GM21576 (cell line): ENCODE measurements at regions not wholly inside any gene's neighbourhood (a gene's known extent, or its start where the extent isn't known, plus 50 kb on each side); places are given as distances from the start of the nearest gene placed in this dataset.
"Not testable (repeated sequence)": the region's sequence is repeated elsewhere in the genome, so short reads cannot be mapped to it uniquely, and the experiment has no call there.

ENCODE experiments used
- ATAC-seq: cut with Tn5 transposase; IDR thresholded peaks from one replicate; pipeline ENCODE4 v1.9.1; 2021; ENCODE audit warnings: mild to moderate bottlenecking, moderate library complexity; ENCODE audit not compliant: unreplicated experiment

- ATAC-seq: no peak
These were observed 359.6 kb downstream of the HS3ST1 start for GRCh38 chr4:11069083-11069482.

DNA sequence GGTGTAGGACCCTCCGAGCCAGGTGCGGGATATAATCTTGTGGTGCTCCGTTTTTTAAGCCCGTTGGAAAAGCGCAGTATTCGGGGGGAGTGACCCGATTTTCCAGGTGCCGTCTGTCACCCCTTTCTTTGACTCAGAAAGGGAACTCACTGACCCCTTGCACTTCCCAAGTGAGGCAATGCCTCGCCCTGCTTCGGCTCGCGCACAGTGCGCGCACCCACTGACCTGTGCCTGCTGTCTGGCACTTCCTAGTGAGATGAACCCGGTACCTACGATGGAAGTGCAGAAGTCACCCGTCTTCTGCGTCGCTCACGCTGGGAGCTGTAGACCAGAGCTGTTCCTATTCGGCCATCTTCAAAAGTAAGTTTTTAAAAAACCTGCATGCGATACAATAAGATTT lies 362.1 kb downstream of the HS3ST1 start:
- not testable (repeated sequence) for ATAC-seq

DNA sequence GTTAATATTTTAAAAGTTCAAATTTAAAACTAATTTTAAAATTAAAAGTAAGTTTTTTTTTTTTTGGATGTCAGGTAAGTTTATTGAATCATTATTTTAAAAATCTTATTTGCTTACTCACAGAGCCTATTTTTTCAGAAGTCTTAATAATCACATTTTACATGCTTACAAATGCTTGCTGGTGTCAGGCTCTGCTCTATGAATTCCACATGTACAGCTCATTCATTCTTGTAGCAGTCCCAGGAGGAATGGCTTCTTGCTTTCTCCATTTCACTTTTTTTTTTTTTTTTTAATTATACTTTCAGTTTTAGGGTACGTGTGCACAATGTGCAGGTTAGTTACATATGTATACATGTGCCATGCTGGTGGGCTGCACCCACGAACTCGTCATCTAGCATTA lies 368.1 kb downstream of the HS3ST1 start:
- ATAC-seq: not testable (repeated sequence)

GRCh38 chr4:11054937-11055336 lies 370.4 kb upstream of the CLNK start:
- not testable (repeated sequence) for ATAC-seq

GRCh38 chr4:11053601-11054220 lies 369.1 kb upstream of the CLNK start:
- ATAC-seq: no peak

DNA sequence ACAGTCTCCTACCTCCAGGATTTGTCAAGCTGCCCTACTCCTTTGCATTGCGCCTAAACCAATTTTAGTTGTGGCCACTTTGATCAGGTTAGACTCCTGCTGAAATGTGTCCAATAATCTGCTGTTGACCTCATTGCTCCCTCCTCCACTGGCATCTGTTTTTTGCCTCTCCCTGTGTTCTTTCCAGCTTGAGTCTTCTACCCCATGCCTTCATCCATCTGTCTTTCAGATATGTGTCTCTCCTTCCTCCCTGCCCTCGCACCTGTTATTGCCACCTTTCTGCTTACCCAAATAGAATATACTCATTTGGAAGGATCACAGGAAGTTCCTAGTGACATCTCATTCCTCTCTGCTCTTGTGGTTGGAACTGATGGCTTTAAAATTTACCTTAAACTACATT lies 366.6 kb upstream of the CLNK start:
- no peak for ATAC-seq

- ATAC-seq: no peak
These were observed 366.2 kb upstream of the CLNK start for GRCh38 chr4:11050766-11051165.

- no peak for ATAC-seq
These were observed 364.4 kb upstream of the CLNK start for GRCh38 chr4:11049001-11049400.

DNA sequence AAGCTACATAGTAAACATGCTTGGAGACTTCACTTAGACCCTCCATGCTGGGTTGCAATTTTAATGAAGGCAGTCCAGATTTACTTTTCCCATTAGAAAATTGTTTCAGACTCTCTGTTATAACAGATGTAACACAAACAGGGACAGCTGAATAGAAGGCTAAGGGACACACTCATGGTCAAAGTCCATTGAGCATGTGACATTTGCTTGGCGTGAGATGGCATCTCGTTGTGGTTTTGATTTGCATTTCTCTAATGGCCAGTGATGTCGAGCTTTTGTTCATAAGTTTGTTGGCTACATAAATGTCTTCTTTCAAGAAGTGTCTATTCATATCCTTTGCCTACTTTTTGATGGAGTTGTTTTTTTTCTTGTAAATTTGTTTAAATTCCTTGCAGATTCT lies 358.2 kb upstream of the CLNK start:
- no peak for ATAC-seq

DNA sequence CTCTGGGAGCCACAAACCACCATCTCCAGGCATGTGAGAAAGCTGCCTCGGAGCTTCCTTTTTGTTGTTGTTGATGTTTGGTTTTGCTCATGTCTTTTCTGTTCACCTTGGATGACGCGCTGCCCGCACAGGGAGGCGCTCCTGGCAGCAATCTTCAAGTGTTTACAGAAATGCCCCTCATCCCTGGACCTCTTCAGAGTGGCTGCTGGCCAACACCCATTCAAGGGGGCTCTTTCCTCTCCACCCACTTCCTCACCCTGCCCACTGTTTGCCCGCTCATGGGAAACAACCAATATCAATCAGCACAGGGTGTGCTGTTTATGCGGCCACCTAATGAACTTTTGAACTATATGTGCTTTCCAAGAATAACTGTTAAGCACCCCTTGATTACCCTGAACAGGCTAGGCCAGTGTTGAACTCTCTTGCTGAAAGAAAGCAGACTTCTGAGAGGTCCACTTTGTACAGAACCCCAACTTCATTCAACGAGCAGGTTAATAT lies 355.1 kb upstream of the CLNK start:
- ATAC-seq: no peak

- ATAC-seq: no peak
These were observed 354.4 kb upstream of the CLNK start for GRCh38 chr4:11038926-11039325.

DNA sequence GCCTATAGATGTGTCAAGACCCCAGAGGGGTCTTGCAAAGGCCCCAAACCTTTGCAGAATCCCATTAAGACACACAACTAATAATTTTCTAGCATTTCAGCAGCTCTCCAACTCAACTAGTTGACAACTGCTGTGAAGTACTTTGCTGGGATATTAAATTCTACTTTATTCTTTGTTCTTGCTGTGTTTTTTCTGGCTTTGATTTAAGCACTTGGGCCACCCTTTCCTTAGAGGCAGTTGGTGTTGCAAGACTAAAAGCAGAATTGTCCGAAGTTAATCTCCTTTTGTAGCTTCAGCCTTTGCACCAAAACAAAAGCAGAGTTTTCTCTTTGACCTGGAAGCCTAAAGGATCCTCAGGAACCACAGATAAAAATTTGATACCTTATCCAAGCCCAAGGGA lies 353.1 kb upstream of the CLNK start:
- ATAC-seq: no peak

DNA sequence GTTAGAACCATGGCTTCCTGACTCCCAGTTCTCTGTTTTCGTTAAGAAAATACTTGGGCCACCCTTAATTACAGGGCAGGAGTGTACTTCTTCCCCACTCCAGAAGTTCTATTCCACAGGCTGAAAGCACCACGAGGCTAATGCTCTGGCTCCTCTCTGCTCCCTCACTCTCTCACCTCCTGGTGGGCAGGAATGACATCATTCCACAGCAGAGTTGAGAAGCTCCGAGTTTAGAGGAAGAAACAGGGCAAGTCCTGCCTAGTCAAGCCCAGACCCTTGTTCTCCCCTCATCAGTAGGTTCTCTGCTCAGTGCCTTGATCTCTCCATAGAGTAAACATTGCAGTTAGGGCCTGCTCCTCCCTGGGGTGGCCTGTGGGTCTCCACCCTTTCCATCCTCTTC lies 343.8 kb upstream of the CLNK start:
- ATAC-seq: no peak

DNA sequence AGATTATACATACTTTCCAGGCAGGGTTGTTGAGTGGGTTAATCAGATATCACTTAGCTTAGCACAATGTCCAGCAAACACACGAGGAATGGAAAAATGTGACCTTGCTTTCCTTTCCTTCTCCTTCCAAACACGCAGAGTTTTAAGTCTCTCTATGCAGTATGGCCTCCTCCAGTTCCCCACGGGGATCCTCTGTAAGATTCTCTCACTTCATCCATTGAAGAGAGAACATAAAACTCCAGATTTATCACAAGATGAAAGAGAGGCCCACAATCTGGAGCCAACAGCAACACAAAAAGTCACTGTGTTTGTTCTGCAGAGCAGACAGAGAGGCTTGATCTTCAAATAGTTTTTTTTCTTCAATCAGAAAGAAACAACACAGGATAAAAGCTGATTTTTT lies 336.8 kb upstream of the CLNK start:
- no peak for ATAC-seq

DNA sequence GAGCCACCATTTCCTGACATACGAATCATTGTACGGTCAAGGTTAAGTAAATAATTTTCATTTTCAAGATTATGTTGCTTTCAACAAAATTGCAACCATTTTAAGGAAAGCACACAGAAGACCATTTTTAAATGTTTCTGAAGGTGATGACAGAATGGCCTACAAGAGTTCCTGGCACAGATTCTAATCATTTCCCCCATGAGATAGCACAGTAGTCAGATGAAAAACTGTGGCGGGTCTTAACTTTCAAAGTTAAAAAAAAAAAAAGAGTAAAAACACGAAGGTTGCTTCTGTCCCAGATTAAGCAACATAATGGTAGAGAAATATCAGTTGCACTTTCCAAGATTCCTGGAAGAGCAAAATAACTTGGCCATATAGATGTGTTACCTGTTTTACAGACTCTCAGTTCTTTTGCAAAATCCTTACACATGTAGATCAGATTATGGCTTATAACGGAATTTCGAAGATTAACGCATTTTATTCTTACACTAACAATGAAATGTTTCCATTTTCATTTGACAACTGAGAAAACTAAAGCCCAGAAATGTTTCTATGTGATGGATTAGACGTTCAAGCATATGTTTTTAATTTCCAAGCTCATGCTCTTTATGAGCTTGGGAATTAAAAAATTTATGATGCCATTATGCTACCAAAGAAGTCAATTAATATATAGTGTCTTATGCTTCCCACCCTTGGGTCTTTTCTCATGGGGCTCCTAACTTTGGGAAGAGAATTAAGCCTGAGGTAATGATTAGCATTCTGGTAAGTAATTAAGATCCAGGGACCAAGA lies 335.1 kb upstream of the CLNK start:
- ATAC-seq: no peak

DNA sequence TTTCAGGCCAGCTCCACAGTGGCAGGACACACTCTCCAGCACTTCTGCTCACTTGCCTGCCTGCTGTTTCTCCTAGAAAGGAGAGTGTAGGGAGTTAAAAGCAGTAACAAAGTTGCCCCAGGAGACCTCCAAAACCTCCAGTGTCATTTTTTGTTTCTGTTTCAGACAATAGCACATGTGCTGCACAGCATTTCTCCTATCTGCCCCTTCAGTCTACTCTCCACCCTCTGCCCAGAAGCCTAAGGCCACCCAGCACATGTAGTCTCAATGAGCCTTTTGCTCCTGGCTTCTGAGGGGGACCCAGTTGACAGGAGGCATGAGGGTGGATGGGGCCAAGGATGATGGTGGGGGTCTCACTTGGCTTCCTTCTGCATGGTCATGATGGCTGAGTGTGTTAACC lies 329.6 kb upstream of the CLNK start:
- no peak for ATAC-seq

DNA sequence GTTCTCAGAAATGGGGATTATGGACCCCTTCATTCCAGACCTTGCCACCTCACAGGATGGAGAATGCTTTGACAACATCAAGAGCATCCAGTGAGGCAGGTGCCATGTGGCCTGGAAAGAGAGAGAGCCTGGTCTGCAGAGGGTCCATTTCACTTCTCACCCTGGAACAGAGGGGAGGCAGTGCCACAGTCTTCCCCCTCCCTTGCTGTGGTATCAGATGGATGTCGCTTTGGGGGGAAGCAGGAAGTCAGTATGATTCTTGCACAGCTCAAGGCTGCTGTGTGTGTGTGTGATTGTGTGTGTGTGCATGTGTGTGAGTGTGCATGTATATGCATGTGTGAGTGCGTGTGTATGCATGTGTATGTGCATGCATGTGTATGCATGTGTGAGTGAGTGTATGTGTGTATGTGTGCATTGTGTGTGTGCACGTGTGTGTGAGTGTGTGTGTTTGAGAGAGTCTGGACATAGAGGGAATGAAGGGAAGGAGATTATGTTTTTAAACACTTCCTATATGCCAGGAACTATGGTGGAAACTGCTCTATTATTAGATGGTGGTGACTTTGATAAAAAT lies 328.6 kb upstream of the CLNK start:
- ATAC-seq: no peak

GRCh38 chr4:11011249-11011648 lies 326.7 kb upstream of the CLNK start:
- no peak for ATAC-seq

- ATAC-seq: no peak
These were observed 326.1 kb upstream of the CLNK start for GRCh38 chr4:11010624-11011023.

GRCh38 chr4:11009281-11009680 lies 324.7 kb upstream of the CLNK start:
- ATAC-seq: no peak

DNA sequence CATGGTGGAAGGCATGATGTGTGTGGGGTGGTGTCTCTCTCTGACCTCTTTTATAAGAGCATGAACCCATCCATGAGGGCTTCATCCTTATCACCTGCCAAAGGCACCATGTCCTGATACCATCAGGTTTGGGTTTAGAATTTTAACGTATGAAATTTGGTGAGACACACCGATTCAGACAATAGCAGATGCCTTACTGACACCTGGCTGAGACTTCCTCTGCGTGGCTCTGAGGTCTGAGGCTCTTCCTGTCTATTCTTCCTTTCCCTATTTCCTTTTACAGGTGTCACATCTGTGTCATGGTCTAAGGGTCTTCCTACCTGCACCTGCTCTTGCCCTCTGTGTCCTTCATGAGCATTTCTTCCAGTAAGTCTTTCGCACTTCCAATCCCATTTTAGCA lies 320.7 kb upstream of the CLNK start:
- no peak for ATAC-seq

DNA sequence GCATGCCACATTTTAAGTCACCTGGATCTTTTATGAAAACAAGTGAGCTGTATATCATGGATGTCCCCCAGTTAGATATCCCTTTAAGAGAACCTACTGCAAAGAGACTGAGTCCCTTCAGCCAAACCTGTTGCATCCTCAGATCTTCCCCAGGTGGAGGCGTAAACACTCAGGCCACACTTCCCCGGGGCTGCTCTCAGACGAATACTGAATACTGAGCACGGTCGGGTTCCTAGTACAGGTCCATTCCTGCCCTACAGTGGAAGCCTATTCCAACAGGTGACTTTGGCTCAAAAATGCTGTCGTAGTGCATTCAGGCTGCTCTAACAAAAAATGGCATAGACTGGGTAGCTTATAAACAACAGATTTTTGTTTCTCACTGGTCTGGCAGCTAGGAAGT lies 320.2 kb upstream of the CLNK start:
- ATAC-seq: no peak
